ENCODE measurements at regions not wholly inside any gene's neighbourhood (a gene's known extent, or its start where the extent isn't known, plus 50 kb on each side); places are given as distances from the start of the nearest gene placed in this dataset.
"Not testable (repeated sequence)": the region's sequence is repeated elsewhere in the genome, so short reads cannot be mapped to it uniquely, and the experiment has no call there.

- FAIRE-seq (no peak), DNase-seq (ENCODE audit: low read depth in 1 of 2, low spot score in 1 of 2) (no peak), ATAC-seq (no peak)
- Histone ChIP-seq H3K4me2 (no peak overlapping the region), H3K27ac (no peak overlapping the region), H3K4me3 (no peak overlapping the region), H3K9me3 (no peaks in the 10 kb centered on the region), H3K4me1 (peaks cover 28% of the 10 kb centered on the region)
- WGBS (ENCODE audit: missing lambda C conversion rate), result 92% methylated on average over 1 of the region's 1 CpG
- ChIA-PET POLR2A (no interaction called here), CTCF (no interaction called here)
- TF ChIP-seq CHD4 (IDR thresholded peaks at IDR 0.05; ENCODE audit: borderline replicate concordance), result no peak
- TF ChIP-seq, protein P1, sequence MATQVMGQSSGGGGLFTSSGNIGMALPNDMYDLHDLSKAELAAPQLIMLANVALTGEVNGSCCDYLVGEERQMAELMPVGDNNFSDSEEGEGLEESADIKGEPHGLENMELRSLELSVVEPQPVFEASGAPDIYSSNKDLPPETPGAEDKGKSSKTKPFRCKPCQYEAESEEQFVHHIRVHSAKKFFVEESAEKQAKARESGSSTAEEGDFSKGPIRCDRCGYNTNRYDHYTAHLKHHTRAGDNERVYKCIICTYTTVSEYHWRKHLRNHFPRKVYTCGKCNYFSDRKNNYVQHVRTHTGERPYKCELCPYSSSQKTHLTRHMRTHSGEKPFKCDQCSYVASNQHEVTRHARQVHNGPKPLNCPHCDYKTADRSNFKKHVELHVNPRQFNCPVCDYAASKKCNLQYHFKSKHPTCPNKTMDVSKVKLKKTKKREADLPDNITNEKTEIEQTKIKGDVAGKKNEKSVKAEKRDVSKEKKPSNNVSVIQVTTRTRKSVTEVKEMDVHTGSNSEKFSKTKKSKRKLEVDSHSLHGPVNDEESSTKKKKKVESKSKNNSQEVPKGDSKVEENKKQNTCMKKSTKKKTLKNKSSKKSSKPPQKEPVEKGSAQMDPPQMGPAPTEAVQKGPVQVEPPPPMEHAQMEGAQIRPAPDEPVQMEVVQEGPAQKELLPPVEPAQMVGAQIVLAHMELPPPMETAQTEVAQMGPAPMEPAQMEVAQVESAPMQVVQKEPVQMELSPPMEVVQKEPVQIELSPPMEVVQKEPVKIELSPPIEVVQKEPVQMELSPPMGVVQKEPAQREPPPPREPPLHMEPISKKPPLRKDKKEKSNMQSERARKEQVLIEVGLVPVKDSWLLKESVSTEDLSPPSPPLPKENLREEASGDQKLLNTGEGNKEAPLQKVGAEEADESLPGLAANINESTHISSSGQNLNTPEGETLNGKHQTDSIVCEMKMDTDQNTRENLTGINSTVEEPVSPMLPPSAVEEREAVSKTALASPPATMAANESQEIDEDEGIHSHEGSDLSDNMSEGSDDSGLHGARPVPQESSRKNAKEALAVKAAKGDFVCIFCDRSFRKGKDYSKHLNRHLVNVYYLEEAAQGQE (IDR thresholded peaks at IDR 0.05), result no peak
- TF ChIP-seq NFE2L2 (conservative IDR thresholded peaks at IDR 0.05; ENCODE audit: low read length), result no peak
- TF ChIP-seq SMC3 (IDR thresholded peaks at IDR 0.05), result no peak
- TF ChIP-seq MAZ (IDR thresholded peaks at IDR 0.05; ENCODE audit: borderline replicate concordance, low read depth, low read length), result no peak
- TF ChIP-seq MAFK (IDR thresholded peaks at IDR 0.05; ENCODE audit: partially characterized antibody), result no peak
- TF ChIP-seq USF2 (IDR thresholded peaks at IDR 0.05), result no peak
- no peak for TF ChIP-seq EHF (CRISPR knock-in tag; IDR thresholded peaks at IDR 0.05)
- TF ChIP-seq, protein P2, sequence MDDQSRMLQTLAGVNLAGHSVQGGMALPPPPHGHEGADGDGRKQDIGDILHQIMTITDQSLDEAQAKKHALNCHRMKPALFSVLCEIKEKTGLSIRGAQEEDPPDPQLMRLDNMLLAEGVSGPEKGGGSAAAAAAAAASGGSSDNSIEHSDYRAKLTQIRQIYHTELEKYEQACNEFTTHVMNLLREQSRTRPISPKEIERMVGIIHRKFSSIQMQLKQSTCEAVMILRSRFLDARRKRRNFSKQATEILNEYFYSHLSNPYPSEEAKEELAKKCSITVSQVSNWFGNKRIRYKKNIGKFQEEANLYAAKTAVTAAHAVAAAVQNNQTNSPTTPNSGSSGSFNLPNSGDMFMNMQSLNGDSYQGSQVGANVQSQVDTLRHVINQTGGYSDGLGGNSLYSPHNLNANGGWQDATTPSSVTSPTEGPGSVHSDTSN (IDR thresholded peaks at IDR 0.05), result no peak
- TF ChIP-seq JUN (IDR thresholded peaks at IDR 0.05), result no peak
- TF ChIP-seq RAD21 (conservative IDR thresholded peaks at IDR 0.05 in 1 of 2, IDR thresholded peaks at IDR 0.05 in 1 of 2), result no peak
- no peak for TF ChIP-seq PHF8 (IDR thresholded peaks at IDR 0.05; ENCODE audit: borderline replicate concordance, low read depth)
- no peak for TF ChIP-seq ATOH8 (CRISPR knock-in tag; IDR thresholded peaks at IDR 0.05; ENCODE audit: low read depth)
- TF ChIP-seq ZNF302 (CRISPR knock-in tag; IDR thresholded peaks at IDR 0.05), result no peak
- no peak for TF ChIP-seq KDM1A (IDR thresholded peaks at IDR 0.05; ENCODE audit: low read depth)
- TF ChIP-seq, protein P3, sequence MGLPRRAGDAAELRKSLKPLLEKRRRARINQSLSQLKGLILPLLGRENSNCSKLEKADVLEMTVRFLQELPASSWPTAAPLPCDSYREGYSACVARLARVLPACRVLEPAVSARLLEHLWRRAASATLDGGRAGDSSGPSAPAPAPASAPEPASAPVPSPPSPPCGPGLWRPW (IDR thresholded peaks at IDR 0.05), result no peak
- TF ChIP-seq, protein P4, sequence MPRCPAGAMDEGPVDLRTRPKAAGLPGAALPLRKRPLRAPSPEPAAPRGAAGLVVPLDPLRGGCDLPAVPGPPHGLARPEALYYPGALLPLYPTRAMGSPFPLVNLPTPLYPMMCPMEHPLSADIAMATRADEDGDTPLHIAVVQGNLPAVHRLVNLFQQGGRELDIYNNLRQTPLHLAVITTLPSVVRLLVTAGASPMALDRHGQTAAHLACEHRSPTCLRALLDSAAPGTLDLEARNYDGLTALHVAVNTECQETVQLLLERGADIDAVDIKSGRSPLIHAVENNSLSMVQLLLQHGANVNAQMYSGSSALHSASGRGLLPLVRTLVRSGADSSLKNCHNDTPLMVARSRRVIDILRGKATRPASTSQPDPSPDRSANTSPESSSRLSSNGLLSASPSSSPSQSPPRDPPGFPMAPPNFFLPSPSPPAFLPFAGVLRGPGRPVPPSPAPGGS (IDR thresholded peaks at IDR 0.05), result no peak
- no peak for TF ChIP-seq HOXB5 (CRISPR knock-in tag; IDR thresholded peaks at IDR 0.05)
- TF ChIP-seq NR3C1 (IDR thresholded peaks at IDR 0.05), result no peak
- no peak for TF ChIP-seq BHLHE40 (IDR thresholded peaks at IDR 0.05; ENCODE audit: low read depth, low read length)
These were observed 144.5 kb upstream of the DST start for GRCh38 chr6:56787209-56787608.

GRCh38 chr6:56786256-56786655, 143.6 kb upstream of the DST start:
- Histone ChIP-seq H3K4me1 (peaks cover 26% of the 10 kb centered on the region), H3K9me3 (no peaks in the 10 kb centered on the region), H3K4me2 (no peak overlapping the region), H3K4me3 (no peak overlapping the region), H3K27ac (no peak overlapping the region)
- TF ChIP-seq RFX5 (IDR thresholded peaks at IDR 0.05), result no peak
- TF ChIP-seq MYC (IDR thresholded peaks at IDR 0.05; ENCODE audit: borderline replicate concordance, low read length), result no peak
- TF ChIP-seq SREBF2 (IDR thresholded peaks at IDR 0.05), result no peak
- TF ChIP-seq POLR2A (IDR thresholded peaks at IDR 0.05; ENCODE audit: low read length), result no peak
- TF ChIP-seq MAFK (IDR thresholded peaks at IDR 0.05; ENCODE audit: partially characterized antibody), result no peak
- no peak for TF ChIP-seq HOXB13 (CRISPR knock-in tag; IDR thresholded peaks at IDR 0.05; ENCODE audit: low read depth)
- no peak for ATAC-seq
- DNase-seq (ENCODE audit: low read depth in 1 of 2, low spot score in 1 of 2), result no peak
- WGBS (ENCODE audit: missing lambda C conversion rate), result 92% methylated on average over 1 of the region's 1 CpG
- ChIA-PET POLR2A (no interaction called here), CTCF (no interaction called here)
- no peak for FAIRE-seq

- DNase-seq (ENCODE audit: low read depth in 1 of 2, low spot score in 1 of 2); H3K27ac ChIP-seq; CTCF ChIA-PET; POLR2A ChIA-PET; H3K4me2 ChIP-seq; H3K4me3 ChIP-seq; H3K9me3 ChIP-seq; FAIRE-seq; ATAC-seq: not testable (repeated sequence)
- WGBS (ENCODE audit: missing lambda C conversion rate), result 97% methylated on average over 15 of the region's 19 CpGs
- peaks cover 19% of the 10 kb centered on the region for H3K4me1 ChIP-seq
These were observed 142.8 kb upstream of the DST start for GRCh38 chr6:56785536-56785935.

GRCh38 chr6:56780109-56780508, 137.4 kb upstream of the DST start:
- H3K9me3 ChIP-seq; H3K27ac ChIP-seq; H3K4me1 ChIP-seq; DNase-seq (ENCODE audit: low read depth in 1 of 2, low spot score in 1 of 2); H3K4me2 ChIP-seq; ATAC-seq; POLR2A ChIA-PET; H3K4me3 ChIP-seq; CTCF ChIA-PET; FAIRE-seq: not testable (repeated sequence)
- 97% methylated on average over 2 of the region's 2 CpGs for WGBS (ENCODE audit: missing lambda C conversion rate)
